Breast epithelium (tissue), 3 donors: ENCODE measurements at regions not wholly inside any gene's neighbourhood (a gene's known extent, or its start where the extent isn't known, plus 50 kb on each side); places are given as distances from the start of the nearest gene placed in this dataset.

Experiments used
- POLR2A ChIP-seq: fragments of 450-650 bp; IDR thresholded peaks from one replicate; pipeline ENCODE4 v1.6.1; 2016; ENCODE audit warnings: antibody characterized with exemption, mild to moderate bottlenecking, moderate library complexity
- TF ChIP-seq, protein P1 (sequence below), 3 donors: fragments of 450-650 bp; IDR thresholded peaks; one replicate each; pipeline ENCODE4 v1.5.1; 2016 to 2017; ENCODE audit warnings: antibody characterized with exemption in 3 of 3, mild to moderate bottlenecking in 3 of 3, moderate library complexity in 3 of 3

DNA sequence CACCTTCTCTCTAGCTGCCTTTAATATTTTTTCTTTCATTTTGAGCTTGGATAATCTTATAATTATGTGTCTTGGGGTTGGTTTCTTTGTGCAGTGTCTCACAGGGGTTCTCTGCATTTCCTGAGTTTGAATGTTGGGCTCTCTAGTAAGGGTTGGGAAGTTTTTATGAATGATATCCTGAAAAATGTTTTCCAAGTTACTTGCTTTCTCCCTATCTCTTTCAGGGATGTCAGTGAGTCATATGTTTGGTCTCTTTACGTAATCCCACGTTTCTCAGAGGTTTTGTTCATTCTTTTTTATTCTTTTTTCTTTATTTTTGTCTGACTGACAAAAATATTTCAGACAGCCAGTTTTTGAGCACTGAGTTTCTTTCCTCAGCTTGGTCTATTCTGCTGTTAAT is 55.4 kb upstream of the CCDC190 start:
- TF ChIP-seq, protein P1, sequence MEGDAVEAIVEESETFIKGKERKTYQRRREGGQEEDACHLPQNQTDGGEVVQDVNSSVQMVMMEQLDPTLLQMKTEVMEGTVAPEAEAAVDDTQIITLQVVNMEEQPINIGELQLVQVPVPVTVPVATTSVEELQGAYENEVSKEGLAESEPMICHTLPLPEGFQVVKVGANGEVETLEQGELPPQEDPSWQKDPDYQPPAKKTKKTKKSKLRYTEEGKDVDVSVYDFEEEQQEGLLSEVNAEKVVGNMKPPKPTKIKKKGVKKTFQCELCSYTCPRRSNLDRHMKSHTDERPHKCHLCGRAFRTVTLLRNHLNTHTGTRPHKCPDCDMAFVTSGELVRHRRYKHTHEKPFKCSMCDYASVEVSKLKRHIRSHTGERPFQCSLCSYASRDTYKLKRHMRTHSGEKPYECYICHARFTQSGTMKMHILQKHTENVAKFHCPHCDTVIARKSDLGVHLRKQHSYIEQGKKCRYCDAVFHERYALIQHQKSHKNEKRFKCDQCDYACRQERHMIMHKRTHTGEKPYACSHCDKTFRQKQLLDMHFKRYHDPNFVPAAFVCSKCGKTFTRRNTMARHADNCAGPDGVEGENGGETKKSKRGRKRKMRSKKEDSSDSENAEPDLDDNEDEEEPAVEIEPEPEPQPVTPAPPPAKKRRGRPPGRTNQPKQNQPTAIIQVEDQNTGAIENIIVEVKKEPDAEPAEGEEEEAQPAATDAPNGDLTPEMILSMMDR (IDR thresholded peaks at IDR 0.05) = no peak
- no peak for TF ChIP-seq POLR2A
